ENCODE measurements at regions not wholly inside any gene's neighbourhood (a gene's known extent, or its start where the extent isn't known, plus 50 kb on each side); places are given as distances from the start of the nearest gene placed in this dataset.
"Not testable (repeated sequence)": the region's sequence is repeated elsewhere in the genome, so short reads cannot be mapped to it uniquely, and the experiment has no call there.

- TF ChIP-seq POLR2AphosphoS5 (IDR thresholded peaks at IDR 0.05; ENCODE audit: insufficient read depth, low read depth, low read length): no peak
- TF ChIP-seq MYC (IDR thresholded peaks at IDR 0.05; ENCODE audit: low read depth, low read length): no peak
- TF ChIP-seq FOS (IDR thresholded peaks at IDR 0.05; ENCODE audit: borderline replicate concordance, insufficient read depth, low read length): no peak
- no peak for TF ChIP-seq GATA2 (IDR thresholded peaks at IDR 0.05; ENCODE audit: insufficient read depth, insufficient read length, low read depth, low read length)
- no peak for TF ChIP-seq MAX (IDR thresholded peaks at IDR 0.05; ENCODE audit: insufficient read depth, insufficient read length)
- no peak for TF ChIP-seq EZH2 (IDR thresholded peaks at IDR 0.05; ENCODE audit: borderline replicate concordance, low read depth, low read length, severe bottlenecking)
- no peak for TF ChIP-seq POLR2A (IDR thresholded peaks at IDR 0.05; ENCODE audit: low read depth, low read length)
- TF ChIP-seq CTCF (IDR thresholded peaks at IDR 0.05; ENCODE audit: extremely low read depth in 1 of 2, insufficient read depth in 1 of 2, low read depth in 1 of 2, low read length in 2 of 2): no peak
- no peak for TF ChIP-seq JUN (IDR thresholded peaks at IDR 0.05; ENCODE audit: borderline replicate concordance, insufficient read depth, insufficient read length, low read depth)
- Histone ChIP-seq H3K4me3 (replicated peaks in 1 of 3; ENCODE audit: insufficient read depth in 1 of 3, low read depth in 1 of 3, low read length in 3 of 3) (no peak overlapping the region), H3K79me2 (ENCODE audit: control insufficient read depth, insufficient read depth, low read length) (no peaks in the 10 kb centered on the region), H3K4me2 (ENCODE audit: insufficient read depth, low read length) (no peak overlapping the region), H3K36me3 (ENCODE audit: control insufficient read depth in 2 of 2, extremely low read depth in 1 of 2, insufficient read depth in 2 of 2, low read length in 2 of 2) (no peaks in the 10 kb centered on the region), H3K9me3 (replicated peaks; ENCODE audit: control insufficient read depth, insufficient read depth, low read length) (peaks cover 2% of the 10 kb centered on the region), H3K9me1 (replicated peaks; ENCODE audit: control insufficient read depth, extremely low read depth, insufficient read depth, low read length) (no peaks in the 10 kb centered on the region), H3K27ac (ENCODE audit: insufficient read depth, low read depth, low read length) (no peak overlapping the region), H3K9ac (replicated peaks; ENCODE audit: extremely low read depth, insufficient read depth, low read length) (no peak overlapping the region), H2AFZ (ENCODE audit: low read depth, low read length) (no peak overlapping the region), H3K27me3 (ENCODE audit: control insufficient read depth in 2 of 2, insufficient read depth in 2 of 2, low read length in 2 of 2) (no peaks in the 10 kb centered on the region), H4K20me1 (replicated peaks; ENCODE audit: control insufficient read depth, extremely low read depth, insufficient read depth, low read length) (no peaks in the 10 kb centered on the region), H3K4me1 (ENCODE audit: control insufficient read depth, extremely low read depth, insufficient read depth, low read length) (no peaks in the 10 kb centered on the region)
- no TSS peak for BruUV-seq (replicated peaks)
- ChIA-PET CTCF (no interaction called here), POLR2A (no interaction called here)
- intact Hi-C loops (cut with micrococcal nuclease) (no loop called here), dilution Hi-C loops (cut with MboI; ENCODE audit: extremely low pct_ligation_motif_present, low sequenced_read_pairs) (no loop called here)
- no peak for FAIRE-seq
- no peak for DNase-seq (ENCODE audit: low read depth, low spot score)
These were observed 776.1 kb upstream of the RAB6C start for GRCh38 chr2:129203331-129203730.

DNA sequence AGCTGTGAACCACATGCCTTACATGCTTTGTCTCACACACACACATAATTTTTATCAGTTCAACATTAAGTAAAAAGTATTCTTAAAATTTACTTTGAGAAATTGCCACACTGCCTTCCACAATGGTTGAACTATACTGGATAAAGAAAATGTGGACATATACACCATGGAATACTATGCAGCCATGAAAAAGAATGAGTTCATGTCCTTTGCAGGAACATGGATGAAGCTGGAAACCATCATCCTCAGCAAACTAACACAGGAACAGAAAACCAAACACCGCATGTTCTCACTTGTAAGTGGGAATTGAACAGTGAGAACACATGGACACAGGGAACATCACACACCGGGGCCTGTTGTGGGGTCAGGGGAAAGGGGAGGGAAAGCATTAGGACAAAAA, 774.9 kb upstream of the RAB6C start:
- H3K4me2 ChIP-seq (ENCODE audit: insufficient read depth, low read length); H3K9ac ChIP-seq (replicated peaks; ENCODE audit: extremely low read depth, insufficient read depth, low read length); CTCF ChIA-PET; H3K4me3 ChIP-seq (replicated peaks in 1 of 3; ENCODE audit: insufficient read depth in 1 of 3, low read depth in 1 of 3, low read length in 3 of 3); H3K9me1 ChIP-seq (replicated peaks; ENCODE audit: control insufficient read depth, extremely low read depth, insufficient read depth, low read length); H3K9me3 ChIP-seq (replicated peaks; ENCODE audit: control insufficient read depth, insufficient read depth, low read length); intact Hi-C loops (cut with micrococcal nuclease); H3K4me1 ChIP-seq (ENCODE audit: control insufficient read depth, extremely low read depth, insufficient read depth, low read length); H3K27me3 ChIP-seq (ENCODE audit: control insufficient read depth in 2 of 2, insufficient read depth in 2 of 2, low read length in 2 of 2); dilution Hi-C loops (cut with MboI; ENCODE audit: extremely low pct_ligation_motif_present, low sequenced_read_pairs); H3K36me3 ChIP-seq (ENCODE audit: control insufficient read depth in 2 of 2, extremely low read depth in 1 of 2, insufficient read depth in 2 of 2, low read length in 2 of 2); H3K79me2 ChIP-seq (ENCODE audit: control insufficient read depth, insufficient read depth, low read length); DNase-seq (ENCODE audit: low read depth, low spot score); H4K20me1 ChIP-seq (replicated peaks; ENCODE audit: control insufficient read depth, extremely low read depth, insufficient read depth, low read length); BruUV-seq (replicated peaks); H3K27ac ChIP-seq (ENCODE audit: insufficient read depth, low read depth, low read length); FAIRE-seq; H2AFZ ChIP-seq (ENCODE audit: low read depth, low read length); POLR2A ChIA-PET: not testable (repeated sequence)
